ENCODE measurements at regions not wholly inside any gene's neighbourhood (a gene's known extent, or its start where the extent isn't known, plus 50 kb on each side); places are given as distances from the start of the nearest gene placed in this dataset.

GRCh38 chr1:195236991-195237889 lies 1371.0 kb downstream of the KCNT2 start:
- dilution Hi-C loops (cut with MboI; ENCODE audit: extremely low pct_ligation_motif_present, low sequenced_read_pairs), result no loop called here

More at GRCh38 chr1:195236991-195237889, 1371.0 kb downstream of the KCNT2 start:
- no peak overlapping the region for H3K27ac ChIP-seq (ENCODE audit: insufficient read depth, low read depth, low read length)
- no peaks in the 10 kb centered on the region for H3K9me1 ChIP-seq (replicated peaks; ENCODE audit: control insufficient read depth, extremely low read depth, insufficient read depth, low read length)
- no peak overlapping the region for H2AFZ ChIP-seq (ENCODE audit: low read depth, low read length)
- no peak for TF ChIP-seq GATA2 (IDR thresholded peaks at IDR 0.05; ENCODE audit: insufficient read depth, insufficient read length, low read depth, low read length)
- TF ChIP-seq FOS (IDR thresholded peaks at IDR 0.05; ENCODE audit: borderline replicate concordance, insufficient read depth, low read length), result no peak
- TF ChIP-seq EZH2 (IDR thresholded peaks at IDR 0.05; ENCODE audit: borderline replicate concordance, low read depth, low read length, severe bottlenecking), result no peak
- TF ChIP-seq MAX (IDR thresholded peaks at IDR 0.05; ENCODE audit: insufficient read depth, insufficient read length), result no peak
- TF ChIP-seq JUN (IDR thresholded peaks at IDR 0.05; ENCODE audit: borderline replicate concordance, insufficient read depth, insufficient read length, low read depth), result no peak
- TF ChIP-seq CTCF (IDR thresholded peaks at IDR 0.05; ENCODE audit: extremely low read depth in 1 of 2, insufficient read depth in 1 of 2, low read depth in 1 of 2, low read length in 2 of 2), result no peak
- TF ChIP-seq POLR2A (IDR thresholded peaks at IDR 0.05; ENCODE audit: low read depth, low read length), result no peak
- TF ChIP-seq MYC (IDR thresholded peaks at IDR 0.05; ENCODE audit: low read depth, low read length), result no peak
- TF ChIP-seq POLR2AphosphoS5 (IDR thresholded peaks at IDR 0.05; ENCODE audit: insufficient read depth, low read depth, low read length), result no peak
- no peak overlapping the region for H3K4me3 ChIP-seq (replicated peaks in 1 of 3; ENCODE audit: insufficient read depth in 1 of 3, low read depth in 1 of 3, low read length in 3 of 3)
- H3K4me1 ChIP-seq (ENCODE audit: control insufficient read depth, extremely low read depth, insufficient read depth, low read length), result no peaks in the 10 kb centered on the region
- no peaks in the 10 kb centered on the region for H3K79me2 ChIP-seq (ENCODE audit: control insufficient read depth, insufficient read depth, low read length)
- H3K4me2 ChIP-seq (ENCODE audit: insufficient read depth, low read length), result no peak overlapping the region
- peaks cover 7% of the 10 kb centered on the region for H3K9me3 ChIP-seq (replicated peaks; ENCODE audit: control insufficient read depth, insufficient read depth, low read length)
- H3K27me3 ChIP-seq (ENCODE audit: control insufficient read depth in 2 of 2, insufficient read depth in 2 of 2, low read length in 2 of 2), result no peaks in the 10 kb centered on the region
- intact Hi-C loops (cut with micrococcal nuclease), result no loop called here
- ChIA-PET POLR2A (no interaction called here), CTCF (no interaction called here)
- H3K9ac ChIP-seq (replicated peaks; ENCODE audit: extremely low read depth, insufficient read depth, low read length), result no peak overlapping the region
- H3K36me3 ChIP-seq (ENCODE audit: control insufficient read depth in 2 of 2, extremely low read depth in 1 of 2, insufficient read depth in 2 of 2, low read length in 2 of 2), result no peaks in the 10 kb centered on the region
- no peaks in the 10 kb centered on the region for H4K20me1 ChIP-seq (replicated peaks; ENCODE audit: control insufficient read depth, extremely low read depth, insufficient read depth, low read length)
- BruUV-seq (replicated peaks), result no TSS peak
- FAIRE-seq (no peak), DNase-seq (ENCODE audit: low read depth, low spot score) (no peak)
